Bronchial epithelial cell (primary cell): ENCODE measurements at regions not wholly inside any gene's neighbourhood (a gene's known extent, or its start where the extent isn't known, plus 50 kb on each side); places are given as distances from the start of the nearest gene placed in this dataset.

ENCODE experiments used
- DNase-seq: peaks from one replicate; pipeline ENCODE4 v3.0.0-alpha.2; 2010; ENCODE audit warnings: low read depth
- FAIRE-seq: peaks from 2 replicates; lab custom pipeline; 2011; peaks lifted over from hg19 to GRCh38; lab: Jason Lieb, UNC
- H3K27me3 ChIP-seq: 2 replicates; pipeline ENCODE4 v1.5.1; 2011; ENCODE audit warnings: low read length; ENCODE audit not compliant: control insufficient read depth, insufficient read depth
- H3K36me3 ChIP-seq: 2 replicates; pipeline ENCODE4 v1.5.1; 2011; ENCODE audit warnings: low read length; ENCODE audit not compliant: control insufficient read depth, insufficient read depth
- H3K4me3 ChIP-seq: 2 replicates; pipeline ENCODE4 v1.5.1; 2011; ENCODE audit warnings: mild to moderate bottlenecking, low read depth, low read length, control low read depth
- CTCF ChIP-seq: IDR thresholded peaks from 2 replicates; pipeline ENCODE4 v1.5.1; 2011; ENCODE audit warnings: mild to moderate bottlenecking, moderate library complexity, low read length, control low read depth, inconsistent platforms; ENCODE audit not compliant: insufficient read depth, severe bottlenecking

- no peaks in the 10 kb centered on the region for H3K27me3 ChIP-seq
- DNase-seq (no peak), FAIRE-seq (no peak)
- no peak overlapping the region for H3K4me3 ChIP-seq
- no peak for TF ChIP-seq CTCF
- H3K36me3 ChIP-seq: no peaks in the 10 kb centered on the region
Observed at GRCh38 chr18:57202881-57203280, 56.0 kb downstream of the BOD1L2 start.

- Histone ChIP-seq H3K27me3 (no peaks in the 10 kb centered on the region), H3K4me3 (no peak overlapping the region), H3K36me3 (no peaks in the 10 kb centered on the region)
- FAIRE-seq (no peak), DNase-seq (no peak)
- TF ChIP-seq CTCF: no peak
Observed at GRCh38 chr18:57205641-57206040, 58.8 kb downstream of the BOD1L2 start.

- no peak for DNase-seq
- no peak overlapping the region for H3K4me3 ChIP-seq
- FAIRE-seq: no peak
- no peaks in the 10 kb centered on the region for H3K36me3 ChIP-seq
- H3K27me3 ChIP-seq: no peaks in the 10 kb centered on the region
- TF ChIP-seq CTCF: no peak
Observed at GRCh38 chr18:57207124-57207916, 60.4 kb downstream of the BOD1L2 start.

- FAIRE-seq (no peak), DNase-seq (no peak)
- no peak overlapping the region for H3K4me3 ChIP-seq
- no peak for TF ChIP-seq CTCF
- H3K27me3 ChIP-seq: no peaks in the 10 kb centered on the region
- no peaks in the 10 kb centered on the region for H3K36me3 ChIP-seq
Observed at GRCh38 chr18:57208047-57208446, 61.2 kb downstream of the BOD1L2 start.

GRCh38 chr18:57209713-57210106 is 62.8 kb downstream of the BOD1L2 start:
- no peak for TF ChIP-seq CTCF
- H3K4me3 ChIP-seq: no peak overlapping the region
- no peaks in the 10 kb centered on the region for H3K27me3 ChIP-seq
- FAIRE-seq (no peak), DNase-seq (no peak)
- H3K36me3 ChIP-seq: no peaks in the 10 kb centered on the region
